Mammary epithelial cell (primary cell): ENCODE measurements at regions not wholly inside any gene's neighbourhood (a gene's known extent, or its start where the extent isn't known, plus 50 kb on each side); places are given as distances from the start of the nearest gene placed in this dataset.

Source experiments
- CTCF ChIP-seq, 2 donors: IDR thresholded peaks in 1 of 2; conservative IDR thresholded peaks in 1 of 2; 2 replicates each; pipeline ENCODE4 v1.5.1; 2011 to 2012; ENCODE audit warnings: inconsistent platforms in 2 of 2, low read length in 2 of 2, mild to moderate bottlenecking in 2 of 2, control low read depth in 1 of 2, low read depth in 1 of 2; ENCODE audit not compliant: insufficient read depth in 1 of 2; ENCODE audit errors: extremely low read depth in 1 of 2
- EZH2 ChIP-seq: IDR thresholded peaks from 2 replicates; pipeline ENCODE4 v1.6.1; 2012; ENCODE audit warnings: low read length, inconsistent platforms, borderline replicate concordance

GRCh38 chr6:71645299-71645698, 241.1 kb upstream of the RIMS1 start:
- TF ChIP-seq EZH2 = no peak
- no peak for TF ChIP-seq CTCF (conservative IDR thresholded peaks at IDR 0.05 in 1 of 2, IDR thresholded peaks at IDR 0.05 in 1 of 2; ENCODE audit: extremely low read depth in 1 of 2, insufficient read depth in 1 of 2, low read depth in 1 of 2, low read length in 2 of 2)
